SK-N-SH treated with all-trans-retinoic acid at 6 μM for 48 hours (cell line): ENCODE measurements at regions not wholly inside any gene's neighbourhood (a gene's known extent, or its start where the extent isn't known, plus 50 kb on each side); places are given as distances from the start of the nearest gene placed in this dataset.

Source experiments
- ATAC-seq: fragments of 200-7000 bp; cut with Tn5 transposase; 3 replicates; pipeline ENCODE4 v1.9.1; 2020; ENCODE audit warnings: mild to moderate bottlenecking, moderate library complexity
- ARNTL ChIP-seq: fragments of 450-650 bp; formaldehyde crosslinking; IDR thresholded peaks from 2 replicates; pipeline ENCODE4 v1.5.0; 2020; ENCODE audit warnings: low read depth, mild to moderate bottlenecking, moderate library complexity, borderline replicate concordance
- BACH2 ChIP-seq: fragments of 250-450 bp; sonication (Bioruptor Pico); IDR thresholded peaks from 2 replicates; pipeline ENCODE4 v1.9.0; 2021; ENCODE audit warnings: mild to moderate bottlenecking, borderline replicate concordance
- CREB5 ChIP-seq: fragments of 250-450 bp; sonication (Bioruptor Pico); IDR thresholded peaks from 2 replicates; pipeline ENCODE4 v1.5.1; 2020; ENCODE audit warnings: low read depth, mild to moderate bottlenecking, moderate library complexity
- CSDC2 ChIP-seq: fragments of 250-450 bp; sonication (Bioruptor Pico); IDR thresholded peaks from 2 replicates; pipeline ENCODE4 v1.5.0; 2020; ENCODE audit warnings: mild to moderate bottlenecking, moderate library complexity
- CSRNP3 ChIP-seq: fragments of 250-450 bp; sonication (Bioruptor Pico); IDR thresholded peaks from 2 replicates; pipeline ENCODE4 v1.5.1; 2021; ENCODE audit warnings: mild to moderate bottlenecking, moderate library complexity
- ESRRG ChIP-seq: fragments of 250-450 bp; sonication (Bioruptor Pico); IDR thresholded peaks from 2 replicates; pipeline ENCODE4 v1.6.1; 2021; ENCODE audit warnings: mild to moderate bottlenecking
- GLIS3 ChIP-seq: fragments of 250-450 bp; sonication (Bioruptor Pico); IDR thresholded peaks from 2 replicates; pipeline ENCODE4 v1.5.0; 2020; ENCODE audit warnings: mild to moderate bottlenecking, moderate library complexity
- ISL1 ChIP-seq: fragments of 250-450 bp; sonication (Bioruptor Pico); IDR thresholded peaks from 2 replicates; pipeline ENCODE4 v2.1.2; 2022; ENCODE audit warnings: mild to moderate bottlenecking, moderate library complexity
- OSR1 ChIP-seq: fragments of 250-450 bp; sonication (Bioruptor Pico); IDR thresholded peaks from 2 replicates; pipeline ENCODE4 v1.8.0; 2022; ENCODE audit warnings: moderate library complexity, mild to moderate bottlenecking, inconsistent platforms
- PATZ1 ChIP-seq: fragments of 250-450 bp; sonication (Bioruptor Pico); IDR thresholded peaks from 2 replicates; pipeline ENCODE4 v1.8.0; 2020; ENCODE audit warnings: mild to moderate bottlenecking, moderate library complexity, borderline replicate concordance
- POU6F1 ChIP-seq: fragments of 250-450 bp; sonication (Bioruptor Pico); IDR thresholded peaks from 2 replicates; pipeline ENCODE4 v1.8.0; 2021; ENCODE audit warnings: low read depth, mild to moderate bottlenecking, moderate library complexity, borderline replicate concordance
- RARB ChIP-seq: fragments of 250-450 bp; sonication (Bioruptor Pico); IDR thresholded peaks from 2 replicates; pipeline ENCODE4 v1.8.0; 2021; ENCODE audit warnings: mild to moderate bottlenecking, moderate library complexity
- SNAI2 ChIP-seq: fragments of 250-450 bp; sonication (Bioruptor Pico); IDR thresholded peaks from 2 replicates; pipeline ENCODE4 v1.5.0; 2020; ENCODE audit warnings: mild to moderate bottlenecking, moderate library complexity
- TCF4 ChIP-seq: fragments of 250-450 bp; sonication (Bioruptor Pico); IDR thresholded peaks from 2 replicates; pipeline ENCODE4 v1.8.0; 2021; ENCODE audit warnings: mild to moderate bottlenecking, moderate library complexity, borderline replicate concordance
- TOX ChIP-seq: fragments of 250-450 bp; sonication (Bioruptor Pico); IDR thresholded peaks from 2 replicates; pipeline ENCODE4 v1.8.0; 2021; ENCODE audit warnings: mild to moderate bottlenecking, moderate library complexity, borderline replicate concordance
- ZC3H10 ChIP-seq: fragments of 250-450 bp; sonication (Bioruptor Pico); IDR thresholded peaks from 2 replicates; pipeline ENCODE4 v1.5.1; 2021; ENCODE audit warnings: mild to moderate bottlenecking, moderate library complexity
- ZFP3 ChIP-seq: fragments of 250-450 bp; sonication (Bioruptor Pico); IDR thresholded peaks from 2 replicates; pipeline ENCODE4 v1.5.0; 2020; ENCODE audit warnings: mild to moderate bottlenecking, moderate library complexity
- ZFP30 ChIP-seq: fragments of 450-650 bp; formaldehyde crosslinking; IDR thresholded peaks from 2 replicates; pipeline ENCODE4 v1.5.0; 2022; ENCODE audit warnings: mild to moderate bottlenecking, moderate library complexity
- ZNF565 ChIP-seq: fragments of 450-650 bp; formaldehyde crosslinking; conservative IDR thresholded peaks from 2 replicates; pipeline ENCODE4 v1.5.0; 2020; ENCODE audit warnings: low read depth, mild to moderate bottlenecking, moderate library complexity
- ZNF70 ChIP-seq: fragments of 450-650 bp; formaldehyde crosslinking; IDR thresholded peaks from 2 replicates; pipeline ENCODE4 v1.5.0; 2020; ENCODE audit warnings: mild to moderate bottlenecking, moderate library complexity
- ZNF8 ChIP-seq: fragments of 450-650 bp; formaldehyde crosslinking; IDR thresholded peaks from 2 replicates; pipeline ENCODE4 v1.5.0; 2020; ENCODE audit warnings: mild to moderate bottlenecking, moderate library complexity

- ATAC-seq, result no peak
- TF ChIP-seq ESRRG (no peak), POU6F1 (CRISPR knock-in tag) (no peak), CREB5 (CRISPR knock-in tag) (no peak), ZNF565 (CRISPR knock-in tag) (no peak), ZNF70 (CRISPR knock-in tag) (no peak), CSDC2 (no peak), TOX (no peak), TCF4 (no peak), ZNF8 (CRISPR knock-in tag) (no peak), PATZ1 (CRISPR knock-in tag) (no peak), CSRNP3 (no peak), ZFP3 (CRISPR knock-in tag) (no peak), ARNTL (CRISPR knock-in tag) (no peak), ZFP30 (CRISPR knock-in tag) (no peak), OSR1 (CRISPR knock-in tag) (no peak), GLIS3 (CRISPR knock-in tag) (no peak), ISL1 (CRISPR knock-in tag) (no peak)
Observed at GRCh38 chr16:63856537-63856936, 1265.3 kb downstream of the CDH11 start.

GRCh38 chr16:63850979-63851378 is 1270.9 kb downstream of the CDH11 start:
- no peak for ATAC-seq
- TF ChIP-seq ESRRG (no peak), OSR1 (CRISPR knock-in tag) (no peak), ZFP30 (CRISPR knock-in tag) (no peak), ZNF70 (CRISPR knock-in tag) (no peak), ARNTL (CRISPR knock-in tag) (no peak), TOX (no peak), CSRNP3 (no peak), PATZ1 (CRISPR knock-in tag) (no peak), CSDC2 (no peak), ZFP3 (CRISPR knock-in tag) (no peak), ZNF8 (CRISPR knock-in tag) (no peak), RARB (no peak), ISL1 (CRISPR knock-in tag) (no peak), SNAI2 (CRISPR knock-in tag) (no peak), GLIS3 (CRISPR knock-in tag) (no peak), BACH2 (no peak)

- TF ChIP-seq OSR1 (CRISPR knock-in tag), result no peak
- TF ChIP-seq ZC3H10, result no peak
- no peak for TF ChIP-seq TOX
- no peak for TF ChIP-seq ZFP30 (CRISPR knock-in tag)
- TF ChIP-seq ZNF565 (CRISPR knock-in tag), result no peak
- TF ChIP-seq ARNTL (CRISPR knock-in tag), result no peak
- no peak for ATAC-seq
Observed at GRCh38 chr16:63841271-63841670, 1280.6 kb downstream of the CDH11 start.
